OCI-M1 (cell line): ENCODE measurements at regions not wholly inside any gene's neighbourhood (a gene's known extent, or its start where the extent isn't known, plus 50 kb on each side); places are given as distances from the start of the nearest gene placed in this dataset.
"Not testable (repeated sequence)": the region's sequence is repeated elsewhere in the genome, so short reads cannot be mapped to it uniquely, and the experiment has no call there.

ENCODE experiments used
- DNase-seq: peaks from one replicate; lab custom pipeline; 2025; lab: John Stamatoyannopoulos, UW

- no peak for DNase-seq
Measured at GRCh38 chr2:100742277-100743254, 77.4 kb upstream of the NPAS2 start.

- no peak for DNase-seq
Measured at GRCh38 chr2:100743741-100744140, 76.2 kb upstream of the NPAS2 start.

- no peak for DNase-seq
Measured at GRCh38 chr2:100744184-100744583, 75.8 kb upstream of the NPAS2 start.

- peak; percentile 44 for DNase-seq
Measured at GRCh38 chr2:100744589-100744988, 75.3 kb upstream of the NPAS2 start.

- no peak for DNase-seq
Measured at GRCh38 chr2:100745604-100746003, 74.3 kb upstream of the NPAS2 start.

- no peak for DNase-seq
Measured at GRCh38 chr2:100747551-100747950, 72.4 kb upstream of the NPAS2 start.

- no peak for DNase-seq
Measured at GRCh38 chr2:100747996-100748615, 71.8 kb upstream of the NPAS2 start.

- no peak for DNase-seq
Measured at GRCh38 chr2:100748673-100749072, 71.3 kb upstream of the NPAS2 start.

GRCh38 chr2:100749771-100750542 lies 70.0 kb upstream of the NPAS2 start:
- no peak for DNase-seq

- DNase-seq = not testable (repeated sequence)
Measured at GRCh38 chr2:100751871-100752625, 67.9 kb upstream of the NPAS2 start.

- no peak for DNase-seq
Measured at GRCh38 chr2:100752628-100753333, 67.2 kb upstream of the NPAS2 start.

GRCh38 chr2:100753444-100753843 lies 66.5 kb upstream of the NPAS2 start:
- DNase-seq = no peak

GRCh38 chr2:100753881-100754280 lies 66.1 kb upstream of the NPAS2 start:
- no peak for DNase-seq

- no peak for DNase-seq
Measured at GRCh38 chr2:100754951-100755350, 65.0 kb upstream of the NPAS2 start.

- no peak for DNase-seq
Measured at GRCh38 chr2:100755441-100755840, 64.5 kb upstream of the NPAS2 start.

GRCh38 chr2:100756704-100757103 lies 63.2 kb upstream of the NPAS2 start:
- DNase-seq = no peak

GRCh38 chr2:100757621-100758394 lies 62.1 kb upstream of the NPAS2 start:
- DNase-seq = no peak

- no peak for DNase-seq
Measured at GRCh38 chr2:100759901-100760300, 60.0 kb upstream of the NPAS2 start.

GRCh38 chr2:100761365-100761764 lies 58.6 kb upstream of the NPAS2 start:
- DNase-seq = no peak

- no peak for DNase-seq
Measured at GRCh38 chr2:100764430-100764829, 55.5 kb upstream of the NPAS2 start.
